Keratinocyte (primary cell): ENCODE measurements at regions not wholly inside any gene's neighbourhood (a gene's known extent, or its start where the extent isn't known, plus 50 kb on each side); places are given as distances from the start of the nearest gene placed in this dataset.

ENCODE experiments used
- DNase-seq: peaks from one replicate; pipeline ENCODE4 v3.0.0-alpha.2; 2011; ENCODE audit warnings: low read depth, missing footprints, low spot score
- FAIRE-seq: peaks from 2 replicates; lab custom pipeline; 2011; peaks lifted over from hg19 to GRCh38; lab: Jason Lieb, UNC
- H2AFZ ChIP-seq: 2 replicates; pipeline ENCODE4 v1.6.0; 2012; ENCODE audit warnings: low read length, control low read depth, inconsistent platforms; ENCODE audit not compliant: control insufficient read depth
- H3K27ac ChIP-seq: 2 replicates; pipeline ENCODE4 v1.5.1; 2011; ENCODE audit warnings: low read length; ENCODE audit not compliant: control insufficient read depth, insufficient read depth
- H3K27me3 ChIP-seq: 3 replicates; pipeline ENCODE4 v1.6.0; 2011; ENCODE audit warnings: low read length; ENCODE audit not compliant: control insufficient read depth, insufficient read depth; ENCODE audit errors: extremely low read depth
- H3K36me3 ChIP-seq, 2 experiments: 2 replicates in 1 of 2; 3 replicates in 1 of 2; pipeline ENCODE4 v1.5.1; 2011; ENCODE audit warnings: low read length in 2 of 2, mild to moderate bottlenecking in 1 of 2; ENCODE audit not compliant: control insufficient read depth in 2 of 2, insufficient read depth in 2 of 2; ENCODE audit errors: extremely low read depth in 1 of 2
- H3K4me1 ChIP-seq: 3 replicates; pipeline ENCODE4 v1.5.1; 2011; ENCODE audit warnings: low read length; ENCODE audit not compliant: control insufficient read depth, insufficient read depth; ENCODE audit errors: extremely low read depth
- H3K4me2 ChIP-seq: 3 replicates; pipeline ENCODE4 v1.6.0; 2011; ENCODE audit warnings: low read depth, low read length; ENCODE audit not compliant: control insufficient read depth, insufficient read depth; ENCODE audit errors: extremely low read depth
- H3K4me3 ChIP-seq, 3 experiments: fragments of 200-600 bp in 1 of 3; sonication (generic) in 1 of 3; 2 replicates in 2 of 3; 3 replicates in 1 of 3; pipeline ENCODE4 v1.5.1; 2011 to 2016; ENCODE audit warnings: low read length in 3 of 3, mild to moderate bottlenecking in 3 of 3, control low read depth in 2 of 3, inconsistent platforms in 1 of 3, low read depth in 1 of 3, mixed read lengths in 1 of 3, mixed run types in 1 of 3, moderate library complexity in 1 of 3; ENCODE audit not compliant: control insufficient read depth in 2 of 3, insufficient read depth in 2 of 3; ENCODE audit errors: extremely low read depth in 1 of 3
- H3K79me2 ChIP-seq: 2 replicates; pipeline ENCODE4 v1.6.0; 2012; ENCODE audit warnings: low read length; ENCODE audit not compliant: control insufficient read depth, insufficient read depth
- H3K9ac ChIP-seq: 3 replicates; pipeline ENCODE4 v1.6.0; 2011; ENCODE audit warnings: low read length; ENCODE audit not compliant: control insufficient read depth, insufficient read depth; ENCODE audit errors: extremely low read depth
- H3K9me1 ChIP-seq: 3 replicates; pipeline ENCODE4 v1.6.0; 2011; ENCODE audit warnings: low read length; ENCODE audit not compliant: control insufficient read depth, insufficient read depth; ENCODE audit errors: extremely low read depth
- H3K9me3 ChIP-seq: 2 replicates; pipeline ENCODE4 v1.5.1; 2012; ENCODE audit warnings: low read depth, low read length; ENCODE audit not compliant: control insufficient read depth
- H4K20me1 ChIP-seq: 3 replicates; pipeline ENCODE4 v1.6.0; 2011; ENCODE audit warnings: low read length; ENCODE audit not compliant: control insufficient read depth, insufficient read depth; ENCODE audit errors: extremely low read depth
- EZH2 ChIP-seq: IDR thresholded peaks from one replicate; pipeline ENCODE4 v1.6.1; 2012; ENCODE audit warnings: inconsistent platforms, mild to moderate bottlenecking, low read length, moderate library complexity
- dilution Hi-C: fragments of 300-500 bp; cut with MboI; formaldehyde crosslinking; loops from one replicate; pipeline ENCODE4 v1.7.0; 2020; ENCODE audit warnings: low sequenced_read_pairs; ENCODE audit not compliant: extremely low pct_ligation_motif_present
- TF ChIP-seq, protein P1 (sequence below), 3 experiments: IDR thresholded peaks in 1 of 3; conservative IDR thresholded peaks in 1 of 3; optimal IDR thresholded peaks in 1 of 3; 2 replicates in 2 of 3; 3 replicates in 1 of 3; pipeline versions ENCODE3 to v1.5.1; 2011; ENCODE audit warnings: low read length in 3 of 3, mild to moderate bottlenecking in 3 of 3, moderate library complexity in 2 of 3, control low read depth in 1 of 3, inconsistent platforms in 1 of 3; ENCODE audit not compliant: insufficient read depth in 2 of 3; ENCODE audit errors: extremely low read depth in 1 of 3

DNA sequence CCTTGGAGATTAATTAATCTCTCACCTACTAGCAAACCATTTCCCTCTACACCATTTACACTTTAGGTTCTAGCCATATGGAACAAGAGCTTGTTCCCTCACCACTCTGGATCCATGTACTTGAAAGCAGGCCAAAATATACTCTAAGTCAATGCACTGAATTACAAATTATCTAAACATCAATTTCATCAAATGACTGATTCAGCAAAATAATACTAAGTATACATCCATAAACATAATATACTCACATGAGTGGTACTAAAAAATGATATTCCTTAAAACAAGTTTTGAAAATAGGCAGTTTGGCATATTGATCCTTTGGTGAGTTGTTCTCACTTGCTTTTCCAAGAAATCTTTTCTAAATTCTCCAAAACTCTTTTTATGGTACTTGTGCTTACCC is 459.7 kb upstream of the ZNF385D start:
- FAIRE-seq: no peak
- Histone ChIP-seq H3K9me3 (no peaks in the 10 kb centered on the region), H2AFZ (no peak overlapping the region), H3K36me3 (no peaks in the 10 kb centered on the region), H3K79me2 (no peaks in the 10 kb centered on the region), H3K27ac (no peak overlapping the region), H3K9me1 (no peaks in the 10 kb centered on the region), H3K4me1 (no peaks in the 10 kb centered on the region), H3K27me3 (no peaks in the 10 kb centered on the region), H3K4me3 (no peak overlapping the region), H4K20me1 (no peaks in the 10 kb centered on the region), H3K4me2 (no peak overlapping the region), H3K9ac (no peak overlapping the region)
- no peak for DNase-seq
- dilution Hi-C loops: no loop called here
- TF ChIP-seq EZH2: no peak
- TF ChIP-seq, protein P1, sequence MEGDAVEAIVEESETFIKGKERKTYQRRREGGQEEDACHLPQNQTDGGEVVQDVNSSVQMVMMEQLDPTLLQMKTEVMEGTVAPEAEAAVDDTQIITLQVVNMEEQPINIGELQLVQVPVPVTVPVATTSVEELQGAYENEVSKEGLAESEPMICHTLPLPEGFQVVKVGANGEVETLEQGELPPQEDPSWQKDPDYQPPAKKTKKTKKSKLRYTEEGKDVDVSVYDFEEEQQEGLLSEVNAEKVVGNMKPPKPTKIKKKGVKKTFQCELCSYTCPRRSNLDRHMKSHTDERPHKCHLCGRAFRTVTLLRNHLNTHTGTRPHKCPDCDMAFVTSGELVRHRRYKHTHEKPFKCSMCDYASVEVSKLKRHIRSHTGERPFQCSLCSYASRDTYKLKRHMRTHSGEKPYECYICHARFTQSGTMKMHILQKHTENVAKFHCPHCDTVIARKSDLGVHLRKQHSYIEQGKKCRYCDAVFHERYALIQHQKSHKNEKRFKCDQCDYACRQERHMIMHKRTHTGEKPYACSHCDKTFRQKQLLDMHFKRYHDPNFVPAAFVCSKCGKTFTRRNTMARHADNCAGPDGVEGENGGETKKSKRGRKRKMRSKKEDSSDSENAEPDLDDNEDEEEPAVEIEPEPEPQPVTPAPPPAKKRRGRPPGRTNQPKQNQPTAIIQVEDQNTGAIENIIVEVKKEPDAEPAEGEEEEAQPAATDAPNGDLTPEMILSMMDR (optimal IDR thresholded peaks at IDR 0.05 in 1 of 3, IDR thresholded peaks at IDR 0.05 in 1 of 3, conservative IDR thresholded peaks at IDR 0.05 in 1 of 3; ENCODE audit: extremely low read depth in 1 of 3, insufficient read depth in 2 of 3, low read length in 3 of 3): no peak

DNA sequence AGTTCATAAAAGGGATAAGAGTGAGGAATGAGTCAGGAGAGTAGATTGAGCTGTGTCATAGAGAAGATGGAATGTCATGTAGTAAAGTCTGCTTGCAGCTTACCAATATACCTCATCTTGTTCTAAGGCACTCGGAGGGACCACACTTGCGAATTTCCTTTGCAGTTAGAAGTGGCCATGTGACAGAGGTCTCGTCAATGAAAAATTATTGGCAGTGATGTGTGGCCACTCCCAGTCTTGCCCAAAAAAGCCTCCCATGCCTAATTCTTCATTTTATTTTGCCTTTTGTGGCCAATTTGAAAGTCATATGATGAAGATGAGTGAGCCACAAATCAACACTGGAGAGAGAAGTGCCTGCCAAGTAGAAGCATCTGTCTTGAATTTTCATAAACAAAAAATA is 465.6 kb upstream of the ZNF385D start:
- H3K79me2 ChIP-seq: no peaks in the 10 kb centered on the region
- no peaks in the 10 kb centered on the region for H3K9me3 ChIP-seq
- no peaks in the 10 kb centered on the region for H4K20me1 ChIP-seq
- H3K36me3 ChIP-seq: no peaks in the 10 kb centered on the region
- no peaks in the 10 kb centered on the region for H3K4me1 ChIP-seq
- dilution Hi-C loops: no loop called here
- H3K9me1 ChIP-seq: no peaks in the 10 kb centered on the region
- no peak overlapping the region for H3K9ac ChIP-seq
- no peak overlapping the region for H3K27ac ChIP-seq
- no peak overlapping the region for H3K4me3 ChIP-seq
- no peak for FAIRE-seq
- H3K27me3 ChIP-seq: no peaks in the 10 kb centered on the region
- no peak for DNase-seq
- H3K4me2 ChIP-seq: no peak overlapping the region
- TF ChIP-seq, protein P1 (optimal IDR thresholded peaks at IDR 0.05 in 1 of 3, IDR thresholded peaks at IDR 0.05 in 1 of 3, conservative IDR thresholded peaks at IDR 0.05 in 1 of 3; ENCODE audit: extremely low read depth in 1 of 3, insufficient read depth in 2 of 3, low read length in 3 of 3): no peak
- no peak for TF ChIP-seq EZH2
- H2AFZ ChIP-seq: no peak overlapping the region
